ENCODE measurements at regions not wholly inside any gene's neighbourhood (a gene's known extent, or its start where the extent isn't known, plus 50 kb on each side); places are given as distances from the start of the nearest gene placed in this dataset.

DNA sequence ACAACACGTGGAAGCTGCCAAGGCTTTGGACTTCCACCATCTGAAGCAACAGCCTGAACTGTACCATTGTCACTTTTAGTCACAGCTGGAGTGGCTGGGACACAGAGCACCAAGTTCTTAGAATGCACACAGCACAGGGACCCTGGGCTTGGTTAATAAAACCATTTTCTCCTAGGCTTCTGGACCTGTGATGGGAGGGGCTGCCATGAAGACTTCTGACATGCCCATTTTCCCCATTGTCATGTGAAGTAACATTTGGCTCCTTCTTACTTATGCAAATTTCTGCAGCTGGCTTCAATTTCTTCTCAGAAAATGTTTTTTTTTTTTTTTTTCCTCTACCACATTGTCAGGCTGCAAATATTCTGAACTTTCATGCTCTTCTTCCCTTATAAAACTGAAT lies 138.6 kb upstream of the BRINP3 start:
- TF ChIP-seq, protein P1, sequence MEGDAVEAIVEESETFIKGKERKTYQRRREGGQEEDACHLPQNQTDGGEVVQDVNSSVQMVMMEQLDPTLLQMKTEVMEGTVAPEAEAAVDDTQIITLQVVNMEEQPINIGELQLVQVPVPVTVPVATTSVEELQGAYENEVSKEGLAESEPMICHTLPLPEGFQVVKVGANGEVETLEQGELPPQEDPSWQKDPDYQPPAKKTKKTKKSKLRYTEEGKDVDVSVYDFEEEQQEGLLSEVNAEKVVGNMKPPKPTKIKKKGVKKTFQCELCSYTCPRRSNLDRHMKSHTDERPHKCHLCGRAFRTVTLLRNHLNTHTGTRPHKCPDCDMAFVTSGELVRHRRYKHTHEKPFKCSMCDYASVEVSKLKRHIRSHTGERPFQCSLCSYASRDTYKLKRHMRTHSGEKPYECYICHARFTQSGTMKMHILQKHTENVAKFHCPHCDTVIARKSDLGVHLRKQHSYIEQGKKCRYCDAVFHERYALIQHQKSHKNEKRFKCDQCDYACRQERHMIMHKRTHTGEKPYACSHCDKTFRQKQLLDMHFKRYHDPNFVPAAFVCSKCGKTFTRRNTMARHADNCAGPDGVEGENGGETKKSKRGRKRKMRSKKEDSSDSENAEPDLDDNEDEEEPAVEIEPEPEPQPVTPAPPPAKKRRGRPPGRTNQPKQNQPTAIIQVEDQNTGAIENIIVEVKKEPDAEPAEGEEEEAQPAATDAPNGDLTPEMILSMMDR (IDR thresholded peaks at IDR 0.05) = no peak
- TF ChIP-seq EZH2phosphoT487 (IDR thresholded peaks at IDR 0.05) (no peak), EZH2 (IDR thresholded peaks at IDR 0.05) (no peak)
